ENCODE measurements at regions not wholly inside any gene's neighbourhood (a gene's known extent, or its start where the extent isn't known, plus 50 kb on each side); places are given as distances from the start of the nearest gene placed in this dataset.
"Not testable (repeated sequence)": the region's sequence is repeated elsewhere in the genome, so short reads cannot be mapped to it uniquely, and the experiment has no call there.

GRCh38 chr1:146883190-146883589 is 54.9 kb upstream of the NBPF12 start:
- in situ Hi-C loops (cut with MboI; ENCODE audit: low pct_unique_long_range_greater_than_20kb in 2 of 9, low sequenced_read_pairs in 9 of 9, unreplicated experiment in 9 of 9); H3K4me1 ChIP-seq (replicated peaks in 1 of 2); ATAC-seq (replicated peaks in 6 of 8); H3K4me3 ChIP-seq; H3K27ac ChIP-seq: not testable (repeated sequence)
- WGBS, 10 experiments = no CpG with 5 or more reads among the region's 4 CpGs

DNA sequence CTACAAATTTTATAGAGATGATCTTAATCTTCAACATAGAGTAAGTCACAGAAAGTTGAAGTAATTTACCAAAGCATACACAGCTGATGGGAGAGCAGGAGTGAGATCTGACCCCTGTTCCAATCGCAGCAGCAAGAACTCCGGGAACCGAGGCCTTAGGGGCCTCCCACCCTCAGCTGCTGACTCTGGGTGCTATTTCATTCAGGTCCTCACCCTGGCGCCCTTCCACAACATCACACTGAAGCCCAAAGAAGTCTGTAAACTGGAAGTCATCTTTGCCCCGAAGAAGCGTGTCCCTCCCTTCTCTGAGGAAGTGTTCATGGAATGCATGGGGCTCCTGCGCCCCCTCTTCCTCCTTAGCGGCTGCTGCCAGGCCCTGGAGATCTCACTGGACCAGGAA is 57.0 kb upstream of the NBPF12 start:
- H3K27ac ChIP-seq; ATAC-seq (replicated peaks in 6 of 8); H3K4me3 ChIP-seq; H3K4me1 ChIP-seq (replicated peaks in 1 of 2); in situ Hi-C loops (cut with MboI; ENCODE audit: low pct_unique_long_range_greater_than_20kb in 2 of 9, low sequenced_read_pairs in 9 of 9, unreplicated experiment in 9 of 9): not testable (repeated sequence)
- WGBS, 10 experiments = no CpG with 5 or more reads among the region's 8 CpGs

- in situ Hi-C loops (cut with MboI; ENCODE audit: low pct_unique_long_range_greater_than_20kb in 2 of 9, low sequenced_read_pairs in 9 of 9, unreplicated experiment in 9 of 9); H3K4me1 ChIP-seq (replicated peaks in 1 of 2); H3K4me3 ChIP-seq; H3K27ac ChIP-seq; ATAC-seq (replicated peaks in 6 of 8): not testable (repeated sequence)
- 0 to 96% (median 29%) methylated on average over 1 to 2 of the region's 3 CpGs; no CpG with 5 or more reads in 5 of the 10 experiments for whole genome bisulfite sequencing, 10 experiments
Observed at GRCh38 chr1:146863799-146864319, 74.3 kb upstream of the NBPF12 start.

GRCh38 chr1:146853147-146853546 is 85.0 kb upstream of the NBPF12 start:
- H3K4me3 ChIP-seq; in situ Hi-C loops (cut with MboI; ENCODE audit: low pct_unique_long_range_greater_than_20kb in 2 of 9, low sequenced_read_pairs in 9 of 9, unreplicated experiment in 9 of 9); H3K27ac ChIP-seq; ATAC-seq (replicated peaks in 6 of 8); H3K4me1 ChIP-seq (replicated peaks in 1 of 2): not testable (repeated sequence)
- no CpG with 5 or more reads among the region's 9 CpGs for WGBS, 10 experiments

GRCh38 chr1:146850352-146850889 is 87.7 kb upstream of the NBPF12 start:
- in situ Hi-C loops (cut with MboI; ENCODE audit: low pct_unique_long_range_greater_than_20kb in 2 of 9, low sequenced_read_pairs in 9 of 9, unreplicated experiment in 9 of 9); H3K4me3 ChIP-seq; H3K4me1 ChIP-seq (replicated peaks in 1 of 2); H3K27ac ChIP-seq; ATAC-seq (replicated peaks in 6 of 8): not testable (repeated sequence)
- 70 to 100% (median 89%) methylated on average over 1 to 2 of the region's 6 CpGs; no CpG with 5 or more reads in 5 of the 10 experiments for WGBS, 10 experiments

DNA sequence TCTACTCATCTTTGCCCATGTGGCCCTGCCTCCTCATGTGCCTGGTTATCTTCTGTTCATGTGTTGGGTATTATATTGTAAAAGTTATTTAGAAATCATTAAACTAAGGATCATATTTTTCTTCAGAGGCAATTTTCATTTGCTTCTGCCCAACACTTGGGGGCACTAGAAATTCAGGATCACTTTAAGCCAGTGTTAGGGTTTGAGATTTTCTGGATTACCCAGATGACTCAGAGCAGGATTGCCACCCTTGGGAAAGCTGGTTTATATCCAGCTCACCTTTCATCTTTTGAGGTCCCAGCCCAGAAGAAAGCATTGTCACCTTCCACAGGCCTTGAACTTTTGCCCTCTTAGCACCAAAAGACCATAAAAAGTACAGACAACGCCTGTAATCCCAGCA is 99.4 kb upstream of the NBPF12 start:
- H3K4me3 ChIP-seq; in situ Hi-C loops (cut with MboI; ENCODE audit: low pct_unique_long_range_greater_than_20kb in 2 of 9, low sequenced_read_pairs in 9 of 9, unreplicated experiment in 9 of 9); H3K27ac ChIP-seq; H3K4me1 ChIP-seq (replicated peaks in 1 of 2): not testable (repeated sequence)
- peak in 1 of 8 experiments; percentile 37 for ATAC-seq (replicated peaks in 6 of 8)
- no CpG with 5 or more reads among the region's 1 CpG for WGBS, 10 experiments

- WGBS, 10 experiments = no CpG with 5 or more reads among the region's 1 CpG
- H3K27ac ChIP-seq; H3K4me3 ChIP-seq; H3K4me1 ChIP-seq (replicated peaks in 1 of 2); in situ Hi-C loops (cut with MboI; ENCODE audit: low pct_unique_long_range_greater_than_20kb in 2 of 9, low sequenced_read_pairs in 9 of 9, unreplicated experiment in 9 of 9); ATAC-seq (replicated peaks in 6 of 8): not testable (repeated sequence)
Observed at GRCh38 chr1:146826957-146827356, 111.2 kb upstream of the NBPF12 start.

GRCh38 chr1:146794236-146794635 is 143.9 kb upstream of the NBPF12 start:
- H3K27ac ChIP-seq; H3K4me1 ChIP-seq (replicated peaks in 1 of 2); ATAC-seq (replicated peaks in 6 of 8); H3K4me3 ChIP-seq; in situ Hi-C loops (cut with MboI; ENCODE audit: low pct_unique_long_range_greater_than_20kb in 2 of 9, low sequenced_read_pairs in 9 of 9, unreplicated experiment in 9 of 9): not testable (repeated sequence)
- 97 to 100% methylated on average over 2 to 6 of the region's 19 CpGs; no CpG with 5 or more reads in 8 of the 10 experiments for WGBS, 10 experiments

DNA sequence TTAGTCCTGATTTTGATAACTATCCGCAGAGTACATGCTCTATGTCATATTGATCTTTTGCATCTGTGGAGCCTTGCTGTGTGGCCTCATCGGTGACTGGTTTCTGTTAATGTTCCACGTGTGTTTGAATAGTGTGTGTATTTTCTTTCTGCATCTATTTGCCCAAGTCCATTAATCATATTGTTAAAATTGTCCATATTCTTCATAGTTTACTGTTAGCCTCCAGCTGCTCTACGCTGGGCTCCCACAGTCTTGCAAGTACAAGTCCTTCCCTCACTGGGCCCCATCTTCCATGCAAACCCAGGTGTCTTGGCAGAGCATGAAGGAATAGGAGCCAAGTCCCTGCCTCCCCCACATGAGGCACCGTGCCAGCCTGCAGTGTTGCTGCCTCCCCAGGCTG is 145.4 kb upstream of the NBPF12 start:
- in situ Hi-C loops (cut with MboI; ENCODE audit: low pct_unique_long_range_greater_than_20kb in 2 of 9, low sequenced_read_pairs in 9 of 9, unreplicated experiment in 9 of 9); H3K4me3 ChIP-seq; H3K4me1 ChIP-seq (replicated peaks in 1 of 2); H3K27ac ChIP-seq: not testable (repeated sequence)
- no CpG with 5 or more reads among the region's 5 CpGs for WGBS, 10 experiments
- peak in 2 of 8 experiments; percentile 37 to 86 for ATAC-seq (replicated peaks in 6 of 8)

GRCh38 chr1:146784212-146784940 is 153.7 kb upstream of the NBPF12 start:
- in situ Hi-C loops (cut with MboI; ENCODE audit: low pct_unique_long_range_greater_than_20kb in 2 of 9, low sequenced_read_pairs in 9 of 9, unreplicated experiment in 9 of 9); H3K4me1 ChIP-seq (replicated peaks in 1 of 2); H3K4me3 ChIP-seq; ATAC-seq (replicated peaks in 6 of 8); H3K27ac ChIP-seq: not testable (repeated sequence)
- WGBS, 10 experiments = no CpG with 5 or more reads among the region's 3 CpGs

DNA sequence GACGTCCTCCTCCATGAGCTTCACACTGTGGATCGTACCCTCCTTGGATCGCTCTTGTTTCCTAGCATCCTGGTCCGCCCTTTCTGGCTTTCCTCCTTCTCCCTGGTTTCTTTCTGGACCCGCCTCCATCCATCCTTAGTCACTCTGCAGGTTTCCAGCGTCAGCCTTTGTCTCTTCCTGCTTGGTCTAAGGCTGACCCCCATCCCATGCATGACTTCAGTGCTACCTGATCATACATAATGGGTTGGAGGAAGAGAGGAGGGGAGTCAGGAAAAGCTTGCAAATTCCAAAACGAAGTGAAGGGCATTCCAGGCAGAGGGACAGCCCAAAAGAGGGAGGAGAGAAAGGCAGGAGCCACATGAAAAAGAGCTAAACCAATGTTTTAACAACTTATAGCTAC is 156.9 kb upstream of the NBPF12 start:
- H3K27ac ChIP-seq; ATAC-seq (replicated peaks in 6 of 8); H3K4me3 ChIP-seq; H3K4me1 ChIP-seq (replicated peaks in 1 of 2); in situ Hi-C loops (cut with MboI; ENCODE audit: low pct_unique_long_range_greater_than_20kb in 2 of 9, low sequenced_read_pairs in 9 of 9, unreplicated experiment in 9 of 9): not testable (repeated sequence)
- WGBS, 10 experiments = 33 to 73% (median 40%) methylated on average over 1 to 4 of the region's 7 CpGs; no CpG with 5 or more reads in 7 of the 10 experiments

DNA sequence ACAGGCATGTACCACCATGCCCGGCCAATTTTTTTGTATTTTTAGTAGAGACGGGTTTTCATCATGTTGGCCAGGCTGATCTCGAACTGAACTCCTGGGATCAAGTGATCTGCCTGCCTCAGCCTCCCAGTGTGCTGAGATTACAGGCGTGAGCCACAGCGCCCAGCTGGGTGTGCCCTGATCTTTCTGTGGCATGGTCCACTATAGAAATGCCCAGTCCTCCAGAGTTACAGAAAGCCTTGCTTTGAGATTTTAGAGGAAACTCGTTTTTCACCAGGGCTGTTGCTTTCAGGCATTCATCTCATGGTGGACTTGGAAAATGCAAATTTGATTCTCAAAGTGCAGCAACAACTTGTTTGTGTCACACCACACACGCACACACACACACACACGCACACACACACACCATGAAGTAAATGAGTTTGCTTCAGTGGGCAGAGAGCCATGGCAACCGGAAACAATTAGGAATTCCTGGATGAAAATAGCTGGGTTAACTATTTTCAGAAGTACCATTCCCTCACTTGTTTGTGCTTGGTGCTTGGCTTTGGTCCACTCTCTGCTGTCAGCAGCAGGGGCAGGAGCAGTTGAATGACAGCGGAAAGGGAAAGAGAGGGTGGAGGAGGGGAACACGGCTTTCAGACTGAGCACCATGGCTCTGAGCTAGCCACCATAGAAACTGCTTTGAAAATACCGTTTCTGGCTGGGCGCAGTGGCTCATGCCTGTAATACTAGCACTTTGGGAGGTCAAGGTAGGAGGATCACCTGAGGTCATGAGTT is 160.1 kb upstream of the NBPF12 start:
- ATAC-seq (replicated peaks in 6 of 8) = peak in 7 of 8 experiments; percentile 17 to 92 (median 89)
- in situ Hi-C loops (cut with MboI; ENCODE audit: low pct_unique_long_range_greater_than_20kb in 2 of 9, low sequenced_read_pairs in 9 of 9, unreplicated experiment in 9 of 9) = not testable (repeated sequence)

DNA sequence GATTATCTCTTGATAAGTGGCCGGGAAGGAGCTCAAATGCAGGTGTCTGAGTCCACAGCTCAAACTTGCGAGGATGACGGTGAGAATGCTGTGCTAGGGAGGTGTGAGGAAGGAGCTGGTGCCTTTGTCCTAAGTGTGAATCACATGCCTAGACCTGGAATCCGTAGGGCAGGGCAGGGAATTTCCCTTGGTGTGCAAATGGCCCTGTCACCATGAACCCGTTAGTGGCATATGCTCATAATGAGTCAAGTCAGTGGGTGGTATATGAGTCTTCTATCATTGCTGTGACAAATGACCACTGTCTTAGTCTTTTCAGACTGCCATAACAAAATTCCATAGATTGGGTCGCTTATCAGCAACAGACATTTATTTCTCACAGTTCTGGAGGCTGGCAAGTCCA is 163.1 kb upstream of the NBPF12 start:
- H3K27ac ChIP-seq; H3K4me3 ChIP-seq; in situ Hi-C loops (cut with MboI; ENCODE audit: low pct_unique_long_range_greater_than_20kb in 2 of 9, low sequenced_read_pairs in 9 of 9, unreplicated experiment in 9 of 9); H3K4me1 ChIP-seq (replicated peaks in 1 of 2): not testable (repeated sequence)
- 83% methylated on average over 1 of the region's 6 CpGs; no CpG with 5 or more reads in 9 of the 10 experiments for WGBS, 10 experiments
- peak in 1 of 8 experiments; percentile 56 for ATAC-seq (replicated peaks in 6 of 8)

More for the DNA sequence above, 160.1 kb upstream of the NBPF12 start:
- not testable (repeated sequence) for H3K4me3 ChIP-seq; H3K4me1 ChIP-seq (replicated peaks in 1 of 2); H3K27ac ChIP-seq
- no CpG with 5 or more reads among the region's 13 CpGs for WGBS, 10 experiments
